SHP77 treated with DMSO at 0.1 percent for 48 hours (cell line): ENCODE measurements at regions not wholly inside any gene's neighbourhood (a gene's known extent, or its start where the extent isn't known, plus 50 kb on each side); places are given as distances from the start of the nearest gene placed in this dataset.
A peak's percentile ranks its signal among the peaks of the same experiment; 100 is the strongest.
"Not testable (repeated sequence)": the region's sequence is repeated elsewhere in the genome, so short reads cannot be mapped to it uniquely, and the experiment has no call there.

Source experiments
- DNase-seq: peaks from one replicate; lab custom pipeline; 2025; lab: John Stamatoyannopoulos, UW

- no peak for DNase-seq
Measured at GRCh38 chrX:121455890-121456289, 408.5 kb downstream of the GLUD2 start.

DNA sequence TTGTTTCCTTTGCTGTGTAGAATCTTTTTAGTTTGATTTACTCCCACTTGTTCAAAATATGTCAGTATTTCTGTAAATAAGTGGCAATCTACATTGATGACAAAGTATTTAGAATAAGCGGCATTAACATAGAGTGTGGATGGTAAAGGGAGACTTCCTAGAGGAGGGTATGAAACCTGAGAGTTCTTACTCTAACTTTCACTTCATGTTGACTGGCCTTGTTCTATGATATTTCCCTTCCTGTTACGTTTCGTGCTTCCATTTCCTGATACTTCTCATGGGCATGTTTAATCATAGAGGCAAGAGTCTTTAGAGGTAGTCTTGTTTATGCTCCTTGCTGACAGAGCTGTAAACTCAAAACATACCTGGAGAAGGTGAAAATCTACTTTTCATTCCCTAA lies 408.9 kb downstream of the GLUD2 start:
- DNase-seq = no peak

DNA sequence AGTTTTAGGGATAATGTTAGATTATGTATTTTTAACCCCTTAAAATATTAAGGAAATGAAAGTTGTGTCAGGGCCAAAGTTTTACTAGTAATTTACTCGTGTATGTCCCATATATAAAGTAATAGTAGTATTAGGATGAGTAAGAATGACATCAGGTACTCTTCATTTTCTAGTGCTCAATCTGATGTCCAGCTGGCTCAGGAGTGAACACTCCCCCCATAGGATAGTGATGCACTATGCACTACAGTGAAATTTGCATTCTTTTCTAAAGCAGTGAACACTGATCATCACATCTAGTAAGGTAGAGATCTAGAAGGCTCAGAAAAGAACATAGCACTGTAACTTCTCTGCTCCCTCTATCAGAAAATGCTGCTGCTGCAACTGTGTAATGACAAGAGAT lies 409.7 kb downstream of the GLUD2 start:
- no peak for DNase-seq

DNA sequence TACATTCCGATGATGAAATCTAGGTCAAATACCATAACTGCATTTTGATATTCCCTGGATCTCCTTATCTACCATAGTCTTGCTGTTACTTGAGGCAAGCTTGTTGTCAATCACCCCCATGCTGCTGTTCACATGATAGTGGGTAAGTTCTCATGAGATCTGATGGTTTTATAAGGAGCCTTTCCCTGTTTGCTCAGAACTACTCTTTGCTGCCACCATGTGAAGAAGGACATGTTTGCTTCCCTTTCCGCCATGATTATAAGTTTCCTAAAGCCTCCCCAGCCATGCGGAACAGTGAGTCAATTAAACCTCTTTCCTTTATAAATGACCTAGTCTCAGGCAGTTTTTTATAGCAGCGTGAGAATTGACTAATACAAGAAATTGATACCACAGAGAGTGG lies 432.0 kb downstream of the GLUD2 start:
- DNase-seq = no peak

GRCh38 chrX:121496966-121497365 lies 449.6 kb downstream of the GLUD2 start:
- DNase-seq = no peak

- no peak for DNase-seq
Measured at GRCh38 chrX:121504153-121504552, 456.7 kb downstream of the GLUD2 start.

GRCh38 chrX:121546317-121546716 lies 498.9 kb downstream of the GLUD2 start:
- no peak for DNase-seq

DNA sequence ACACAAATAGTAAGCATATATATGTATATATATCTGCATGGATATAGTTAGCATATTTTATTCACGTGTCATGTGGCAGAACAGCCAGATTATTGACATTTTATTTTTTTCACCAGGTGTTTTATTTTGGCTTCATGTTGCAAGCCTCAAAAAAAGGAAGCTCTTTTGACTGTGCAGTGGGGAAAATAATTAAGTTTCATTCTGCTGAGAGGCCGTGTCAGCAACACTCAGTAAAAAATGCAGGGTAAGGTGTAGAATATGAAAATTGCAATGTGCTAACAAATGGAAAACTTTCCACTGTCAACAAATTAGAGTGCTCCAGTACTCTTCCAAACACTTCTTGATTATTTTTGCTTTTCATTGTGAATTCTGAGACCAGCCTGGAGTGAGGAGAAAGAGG lies 511.5 kb downstream of the GLUD2 start:
- DNase-seq = no peak

DNA sequence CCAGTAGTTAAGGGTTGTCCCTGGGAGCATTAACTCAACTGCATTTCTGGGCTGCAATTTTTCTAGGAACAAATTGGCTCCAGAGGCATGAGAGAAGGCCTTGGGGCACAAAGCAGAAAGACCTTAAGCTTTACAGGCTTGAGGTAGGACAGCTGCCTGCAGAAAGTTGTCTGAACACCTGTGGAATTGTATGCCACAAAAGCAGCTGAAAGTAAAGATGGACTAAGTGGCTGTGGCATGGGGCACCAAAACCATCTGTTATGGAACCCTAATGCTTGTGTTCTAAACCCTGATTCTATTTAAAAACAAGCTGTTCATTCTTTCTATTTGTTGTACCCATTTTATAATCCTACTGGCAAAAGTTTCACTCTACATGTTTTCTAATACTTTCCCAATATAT lies 515.2 kb downstream of the GLUD2 start:
- no peak for DNase-seq

DNA sequence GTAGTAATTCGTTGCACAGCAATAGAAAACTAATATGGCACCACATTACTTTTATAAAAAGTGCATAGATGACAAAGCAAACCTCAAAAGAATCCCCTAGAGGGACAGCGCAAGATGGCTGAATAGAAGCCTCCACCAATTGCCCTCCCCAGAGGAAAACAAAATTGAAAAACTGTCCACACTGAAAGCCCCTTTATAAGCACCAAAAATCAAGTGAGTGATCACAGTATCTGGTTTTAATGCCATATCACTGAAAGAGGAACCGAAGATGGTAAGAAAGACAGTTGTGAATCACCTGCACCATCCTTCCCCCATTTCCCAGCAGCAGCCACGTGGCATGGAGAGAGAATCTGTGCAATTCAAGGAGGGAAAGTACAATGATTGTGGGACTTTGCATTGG lies 522.2 kb downstream of the GLUD2 start:
- DNase-seq = no peak

DNA sequence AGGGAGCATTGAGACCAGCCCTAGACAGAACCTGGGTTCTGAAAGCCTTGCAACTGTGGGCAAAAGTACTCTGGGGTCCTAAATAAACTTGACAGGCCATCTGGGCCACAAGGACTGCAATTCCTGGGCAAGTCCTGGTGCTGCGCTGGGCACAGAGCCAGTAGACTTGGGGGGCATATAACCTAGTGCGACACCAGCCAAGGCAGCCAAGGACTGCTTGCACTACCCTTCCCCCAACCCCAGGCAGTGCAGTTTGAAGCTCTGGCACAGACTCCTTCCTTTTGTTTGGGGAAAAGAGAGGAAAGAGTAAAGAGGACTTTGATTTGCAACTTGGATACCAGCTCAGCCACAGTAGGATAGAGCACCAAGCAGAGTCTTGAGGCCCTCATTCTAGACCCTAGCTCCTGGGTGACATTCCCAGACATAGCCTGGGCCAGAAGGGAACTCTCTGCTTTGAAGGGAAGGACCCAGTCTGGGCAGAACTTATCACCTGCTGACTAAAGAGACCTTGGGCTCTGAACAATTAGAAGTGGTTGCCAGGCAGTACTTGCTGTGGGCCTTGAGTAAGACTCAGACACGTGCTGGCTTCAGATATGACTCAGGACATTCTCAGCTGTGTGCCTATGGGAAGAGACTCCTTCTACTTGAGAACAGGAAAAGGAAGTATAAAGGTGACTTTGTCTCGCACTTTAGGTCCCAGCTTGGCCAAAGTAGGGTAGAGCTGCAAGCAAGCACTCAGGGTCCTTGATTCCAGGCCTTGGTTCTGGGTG lies 522.8 kb downstream of the GLUD2 start:
- no peak for DNase-seq

DNA sequence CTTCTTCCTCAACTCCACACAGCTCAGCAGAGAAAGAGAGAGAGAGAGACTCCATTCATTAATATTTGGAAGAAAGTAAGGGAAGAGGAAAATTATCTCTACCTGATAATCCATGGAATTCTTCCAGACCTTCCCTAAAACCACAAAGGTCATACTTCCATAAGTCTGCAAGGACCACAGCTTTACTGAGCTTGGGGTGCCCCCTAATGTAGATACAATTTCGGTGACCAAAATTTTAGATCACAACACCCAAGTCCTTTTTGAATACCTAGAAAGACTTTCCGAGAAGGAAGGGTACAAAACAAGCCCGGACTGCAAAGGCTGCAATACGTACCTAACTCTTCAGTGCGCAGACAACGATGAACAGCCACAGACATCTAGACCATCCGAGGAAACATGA lies 523.9 kb downstream of the GLUD2 start:
- no peak for DNase-seq

- DNase-seq = not testable (repeated sequence)
Measured at GRCh38 chrX:121574384-121574783, 527.0 kb downstream of the GLUD2 start.

DNA sequence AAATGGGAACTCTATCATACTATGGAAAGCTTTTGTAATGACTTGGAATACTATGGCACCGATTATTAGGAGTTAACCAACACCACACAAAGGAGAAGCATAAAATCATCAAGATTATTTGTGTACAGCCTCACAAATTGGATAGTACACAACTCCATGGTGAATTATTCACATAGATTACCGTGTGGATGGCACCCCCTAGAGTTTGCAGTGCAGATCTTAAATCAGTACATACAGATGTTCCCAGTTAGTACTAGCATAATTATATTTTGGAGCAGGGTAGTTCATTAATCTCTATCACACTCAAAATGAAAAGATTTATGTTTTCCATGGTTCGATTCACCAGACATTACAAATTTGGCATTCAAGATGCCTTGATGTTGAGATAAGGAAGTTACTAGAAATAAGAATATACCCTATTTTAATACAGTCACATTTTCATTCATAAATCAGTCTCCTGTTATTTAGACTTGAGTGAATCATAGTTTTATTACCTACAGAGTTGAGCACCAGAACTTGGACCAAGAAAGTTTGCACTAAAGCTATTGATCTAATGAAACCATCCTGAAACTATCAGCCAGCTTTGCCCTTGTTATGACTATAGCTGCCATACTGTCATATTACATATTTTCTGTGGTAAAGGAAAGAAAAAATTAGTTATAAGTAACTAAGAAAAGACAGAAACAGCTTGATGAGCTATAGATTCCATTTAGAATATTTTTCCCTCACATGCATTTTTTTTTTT lies 531.8 kb downstream of the GLUD2 start:
- DNase-seq = no peak

DNA sequence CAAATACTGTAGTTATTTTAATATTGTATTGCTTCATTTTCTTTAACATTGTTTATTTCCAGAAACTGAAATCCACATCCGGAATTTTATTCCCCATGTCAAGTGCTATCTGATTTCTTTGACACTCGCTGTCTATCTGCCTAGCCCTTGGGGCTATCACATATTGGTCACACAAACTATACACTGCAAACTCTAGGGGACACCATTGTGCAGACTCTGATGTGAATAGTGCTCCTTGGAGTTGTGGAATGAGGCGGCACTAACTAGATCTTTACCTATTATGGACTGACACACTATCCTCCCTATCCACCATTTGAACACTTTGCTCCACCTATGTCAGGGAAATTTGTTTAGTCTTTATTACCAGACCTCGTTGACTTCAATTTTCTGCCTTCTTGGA lies 534.5 kb downstream of the GLUD2 start:
- DNase-seq = peak; percentile 1

GRCh38 chrX:121585626-121586025 lies 538.2 kb downstream of the GLUD2 start:
- DNase-seq = no peak

GRCh38 chrX:121592884-121593283 lies 545.5 kb downstream of the GLUD2 start:
- DNase-seq = no peak

GRCh38 chrX:121598356-121598755 lies 550.9 kb downstream of the GLUD2 start:
- no peak for DNase-seq

GRCh38 chrX:121635141-121635540 lies 587.7 kb downstream of the GLUD2 start:
- DNase-seq = no peak

DNA sequence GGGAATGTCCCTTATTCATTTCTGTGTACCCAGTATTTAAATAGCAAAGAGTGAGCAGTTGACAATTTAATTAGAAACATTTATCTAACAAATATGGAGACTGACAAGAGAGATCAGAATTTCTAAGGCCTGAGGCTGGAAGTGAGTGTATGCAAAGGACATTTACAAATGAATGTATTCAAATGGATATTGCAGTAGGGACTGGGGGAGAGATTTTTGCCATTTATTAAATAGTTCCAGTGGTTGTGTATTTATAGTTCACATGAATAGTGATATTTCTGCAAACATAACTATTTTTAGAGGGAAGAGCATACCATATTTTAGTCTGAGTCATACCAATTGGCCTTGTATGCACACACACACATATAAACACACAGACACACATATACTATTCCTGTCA lies 592.4 kb downstream of the GLUD2 start:
- no peak for DNase-seq

GRCh38 chrX:121641560-121641959 lies 594.1 kb downstream of the GLUD2 start:
- no peak for DNase-seq

- DNase-seq = no peak
Measured at GRCh38 chrX:121642415-121642814, 595.0 kb downstream of the GLUD2 start.

GRCh38 chrX:121649417-121649816 lies 602.0 kb downstream of the GLUD2 start:
- no peak for DNase-seq

GRCh38 chrX:121655276-121655675 lies 607.9 kb downstream of the GLUD2 start:
- peak; percentile 1 for DNase-seq
